Nephron progenitor cell (in vitro differentiated cells): ENCODE measurements at regions not wholly inside any gene's neighbourhood (a gene's known extent, or its start where the extent isn't known, plus 50 kb on each side); places are given as distances from the start of the nearest gene placed in this dataset.

Experiments
- DNase-seq: peaks from one replicate; pipeline ENCODE4 v3.0.0; 2021
- H3K27ac Mint-ChIP-seq: 2 replicates; pipeline ENCODE4 v1.8.0; 2021; ENCODE audit warnings: mild to moderate bottlenecking, moderate library complexity, mixed read lengths
- H3K27me3 Mint-ChIP-seq: 2 replicates; pipeline ENCODE4 v1.8.0; 2021; ENCODE audit warnings: mild to moderate bottlenecking, low read depth, mixed read lengths; ENCODE audit not compliant: poor library complexity
- H3K36me3 Mint-ChIP-seq: 2 replicates; pipeline ENCODE4 v1.8.0; 2021; ENCODE audit warnings: low read depth, mixed read lengths
- H3K4me1 Mint-ChIP-seq: 2 replicates; pipeline ENCODE4 v1.8.0; 2021; ENCODE audit warnings: mixed read lengths
- H3K4me3 Mint-ChIP-seq: 2 replicates; pipeline ENCODE4 v1.8.0; 2021; ENCODE audit warnings: mild to moderate bottlenecking, moderate library complexity, mixed read lengths
- H3K9me3 Mint-ChIP-seq: 2 replicates; pipeline ENCODE4 v1.8.0; 2021; ENCODE audit warnings: mild to moderate bottlenecking, moderate library complexity, mixed read lengths
- CTCF ChIP-seq: fragments of 200-600 bp; sonication (generic); IDR thresholded peaks from 2 replicates; pipeline ENCODE4 v1.5.0; 2021; ENCODE audit warnings: antibody characterized with exemption

GRCh38 chr6:155505608-155505989 is 50.0 kb upstream of the NOX3 start:
- TF ChIP-seq CTCF, result no peak
- Mint-ChIP-seq H3K36me3 (peaks cover 5% of the 10 kb centered on the region), H3K9me3 (peaks cover 23% of the 10 kb centered on the region), H3K27ac (no peak overlapping the region), H3K4me3 (no peak overlapping the region), H3K4me1 (no peaks in the 10 kb centered on the region), H3K27me3 (no peaks in the 10 kb centered on the region)
- no peak for DNase-seq
